ENCODE measurements at regions not wholly inside any gene's neighbourhood (a gene's known extent, or its start where the extent isn't known, plus 50 kb on each side); places are given as distances from the start of the nearest gene placed in this dataset.
"Not testable (repeated sequence)": the region's sequence is repeated elsewhere in the genome, so short reads cannot be mapped to it uniquely, and the experiment has no call there.

GRCh38 chr20:48381353-48382120 lies 446.3 kb downstream of the PREX1 start:
- DNase-seq (ENCODE audit: low read depth): no peak
- no peak overlapping the region for H3K4me3 ChIP-seq (ENCODE audit: low read depth, low read length)
- TF ChIP-seq, protein P1, sequence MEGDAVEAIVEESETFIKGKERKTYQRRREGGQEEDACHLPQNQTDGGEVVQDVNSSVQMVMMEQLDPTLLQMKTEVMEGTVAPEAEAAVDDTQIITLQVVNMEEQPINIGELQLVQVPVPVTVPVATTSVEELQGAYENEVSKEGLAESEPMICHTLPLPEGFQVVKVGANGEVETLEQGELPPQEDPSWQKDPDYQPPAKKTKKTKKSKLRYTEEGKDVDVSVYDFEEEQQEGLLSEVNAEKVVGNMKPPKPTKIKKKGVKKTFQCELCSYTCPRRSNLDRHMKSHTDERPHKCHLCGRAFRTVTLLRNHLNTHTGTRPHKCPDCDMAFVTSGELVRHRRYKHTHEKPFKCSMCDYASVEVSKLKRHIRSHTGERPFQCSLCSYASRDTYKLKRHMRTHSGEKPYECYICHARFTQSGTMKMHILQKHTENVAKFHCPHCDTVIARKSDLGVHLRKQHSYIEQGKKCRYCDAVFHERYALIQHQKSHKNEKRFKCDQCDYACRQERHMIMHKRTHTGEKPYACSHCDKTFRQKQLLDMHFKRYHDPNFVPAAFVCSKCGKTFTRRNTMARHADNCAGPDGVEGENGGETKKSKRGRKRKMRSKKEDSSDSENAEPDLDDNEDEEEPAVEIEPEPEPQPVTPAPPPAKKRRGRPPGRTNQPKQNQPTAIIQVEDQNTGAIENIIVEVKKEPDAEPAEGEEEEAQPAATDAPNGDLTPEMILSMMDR (IDR thresholded peaks at IDR 0.05; ENCODE audit: low read depth, low read length, missing control alignments): no peak

DNA sequence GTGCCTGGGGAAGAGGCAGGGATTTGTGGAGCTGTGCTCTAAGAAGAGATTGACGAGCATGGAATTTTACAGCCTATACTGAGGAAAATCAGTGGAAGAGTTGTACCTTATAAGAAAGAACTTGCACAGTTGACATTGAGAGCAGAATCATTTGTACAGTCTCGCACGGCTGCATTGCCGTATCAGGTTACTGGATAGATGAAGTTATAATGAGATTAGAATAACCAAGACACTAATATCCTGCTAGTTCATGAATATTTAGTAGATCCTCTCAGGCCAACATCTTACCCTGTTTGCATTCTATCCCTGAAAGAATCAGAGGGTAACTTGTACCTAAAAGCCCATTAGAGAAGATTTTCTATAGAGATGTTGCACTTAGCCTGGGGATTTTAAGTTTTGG lies 447.1 kb downstream of the PREX1 start:
- H3K4me3 ChIP-seq (ENCODE audit: low read depth, low read length): no peak overlapping the region
- TF ChIP-seq, protein P1 (IDR thresholded peaks at IDR 0.05; ENCODE audit: low read depth, low read length, missing control alignments): no peak
- DNase-seq (ENCODE audit: low read depth): no peak

- DNase-seq (ENCODE audit: low read depth): no peak
- TF ChIP-seq, protein P1 (IDR thresholded peaks at IDR 0.05; ENCODE audit: low read depth, low read length, missing control alignments): no peak
- no peak overlapping the region for H3K4me3 ChIP-seq (ENCODE audit: low read depth, low read length)
These were observed 448.7 kb downstream of the PREX1 start for GRCh38 chr20:48378976-48379675.

DNA sequence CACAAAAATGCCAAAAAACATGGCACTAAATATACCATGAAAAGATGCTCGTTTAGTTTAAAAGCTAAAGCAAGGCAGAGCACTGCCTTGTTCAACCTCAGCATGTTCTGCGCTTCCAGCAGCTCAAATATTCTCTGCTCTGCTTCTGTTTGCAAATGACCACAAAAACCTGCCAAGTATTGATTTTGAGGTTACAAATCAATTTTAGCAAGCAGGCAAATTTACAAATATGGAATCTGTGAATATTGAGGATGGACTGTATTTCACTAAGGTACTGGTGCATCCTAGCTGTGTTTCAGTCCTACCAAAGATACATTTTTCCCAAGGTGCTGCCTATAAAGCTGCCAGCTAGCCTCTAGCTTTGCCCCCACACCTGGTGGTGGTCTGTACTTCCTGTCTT lies 449.9 kb downstream of the PREX1 start:
- H3K4me3 ChIP-seq (ENCODE audit: low read depth, low read length): no peak overlapping the region
- TF ChIP-seq, protein P1 (IDR thresholded peaks at IDR 0.05; ENCODE audit: low read depth, low read length, missing control alignments): no peak
- no peak for DNase-seq (ENCODE audit: low read depth)

DNA sequence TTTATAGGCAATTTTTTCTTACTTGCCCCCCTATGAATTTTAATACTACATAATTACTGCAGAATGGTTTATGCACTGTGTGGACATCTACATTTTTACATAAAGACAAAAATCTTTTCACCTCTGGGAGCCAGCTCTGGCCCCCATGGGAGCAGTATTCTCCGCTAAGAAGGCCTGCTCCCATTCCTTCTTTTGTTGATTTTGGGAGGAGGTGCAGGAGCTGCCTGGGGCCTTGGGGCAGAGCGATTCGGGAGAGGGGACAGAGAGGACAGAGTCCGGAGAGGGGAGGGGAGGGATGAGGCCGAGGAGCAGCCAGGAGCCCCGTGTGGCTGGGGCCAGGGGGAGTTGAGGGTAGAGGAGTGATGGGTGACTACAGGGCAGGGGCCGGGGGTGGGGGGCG lies 452.0 kb downstream of the PREX1 start:
- no peak for DNase-seq (ENCODE audit: low read depth)
- TF ChIP-seq, protein P1 (IDR thresholded peaks at IDR 0.05; ENCODE audit: low read depth, low read length, missing control alignments): no peak
- no peak overlapping the region for H3K4me3 ChIP-seq (ENCODE audit: low read depth, low read length)

DNA sequence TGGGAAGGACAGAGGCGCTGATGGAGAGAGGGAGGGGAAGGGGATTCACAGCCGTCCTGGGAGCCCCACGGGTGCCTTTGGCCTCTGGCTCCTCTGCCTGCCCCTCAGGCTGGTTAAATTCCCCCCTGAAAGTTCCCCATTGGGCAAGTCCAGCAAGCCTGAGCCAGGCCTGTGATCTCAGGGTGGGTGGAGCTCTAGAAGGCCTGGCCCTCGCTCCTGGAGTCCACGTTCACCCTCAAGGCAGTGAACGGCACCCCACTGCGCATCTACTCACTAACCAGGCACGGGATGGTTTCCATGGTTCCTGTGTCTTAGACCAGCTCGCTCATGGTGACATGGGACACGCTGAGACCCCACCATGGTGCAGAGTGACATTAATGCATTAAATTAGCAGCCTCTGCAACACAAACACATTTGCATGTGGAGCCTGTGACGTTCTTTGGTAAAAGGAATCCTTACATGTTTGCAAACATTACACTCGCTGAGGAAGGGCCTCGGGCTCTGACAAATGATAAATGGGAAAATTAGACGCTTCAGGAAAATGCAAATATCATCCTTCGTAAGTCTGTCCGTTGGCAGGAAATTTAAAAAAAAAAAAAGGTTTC lies 452.7 kb downstream of the PREX1 start:
- no peak overlapping the region for H3K4me3 ChIP-seq (ENCODE audit: low read depth, low read length)
- TF ChIP-seq, protein P1 (IDR thresholded peaks at IDR 0.05; ENCODE audit: low read depth, low read length, missing control alignments): no peak
- no peak for DNase-seq (ENCODE audit: low read depth)

DNA sequence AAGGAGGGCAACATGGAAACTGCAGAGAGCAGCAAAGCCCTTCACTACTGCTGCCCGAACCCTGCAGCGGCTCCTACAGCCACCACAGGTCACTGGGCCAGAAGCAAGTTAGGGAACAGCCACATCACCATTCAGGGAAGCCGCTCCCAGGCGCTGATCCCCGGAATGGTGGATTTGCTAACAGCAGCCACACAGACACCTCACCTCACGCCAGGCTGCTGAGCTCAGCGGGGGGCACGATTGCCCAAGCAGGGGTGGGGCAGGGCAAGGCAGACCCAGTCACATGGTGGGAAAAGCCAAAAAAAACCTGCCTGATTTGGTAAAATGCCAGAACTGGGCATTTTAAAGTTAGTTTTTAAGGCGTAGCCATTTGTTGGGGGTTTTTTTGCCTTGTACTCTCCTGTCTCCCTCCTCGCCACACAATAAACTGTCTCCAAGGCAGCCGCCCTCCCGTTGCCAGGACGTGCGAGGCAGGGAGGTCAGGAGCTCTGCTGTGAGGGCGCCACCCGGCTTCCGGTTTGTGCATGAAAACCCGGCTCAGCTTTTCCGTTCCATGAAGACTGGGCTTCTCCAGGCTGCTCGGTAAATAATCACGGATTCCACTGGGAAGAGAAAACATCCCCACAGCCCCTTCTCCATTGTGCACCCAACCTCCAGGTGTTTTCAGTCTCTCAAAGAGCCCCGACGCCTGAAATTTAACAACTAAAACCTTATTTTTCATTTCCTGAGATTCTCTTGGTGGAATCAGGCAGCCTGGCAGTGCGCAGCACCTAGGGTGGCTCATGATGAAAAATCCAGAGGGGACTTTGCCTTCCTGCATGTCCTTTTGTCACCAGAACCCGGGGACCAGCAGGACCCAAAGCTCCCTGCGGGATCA lies 453.5 kb downstream of the PREX1 start:
- not testable (repeated sequence) for H3K4me3 ChIP-seq (ENCODE audit: low read depth, low read length); DNase-seq (ENCODE audit: low read depth)

Data from GM12864 (cell line).